Stimulated activated CD8-positive, alpha-beta memory T cell treated with anti-CD3 and anti-CD28 coated beads, Interleukin-7, amount 100 ng/mL, for 24 hours (primary cell): ENCODE measurements at regions not wholly inside any gene's neighbourhood (a gene's known extent, or its start where the extent isn't known, plus 50 kb on each side); places are given as distances from the start of the nearest gene placed in this dataset.

Source experiments
- DNase-seq: peaks from one replicate; pipeline ENCODE4 v3.0.0-alpha.2; 2020; ENCODE audit warnings: low read depth

GRCh38 chr4:129346734-129347133 is 250.8 kb downstream of the C4orf33 start:
- DNase-seq: no peak

GRCh38 chr4:129350834-129351721 is 255.1 kb downstream of the C4orf33 start:
- DNase-seq: no peak

- no peak for DNase-seq
Measured at GRCh38 chr4:129352480-129352879, 256.5 kb downstream of the C4orf33 start.

DNA sequence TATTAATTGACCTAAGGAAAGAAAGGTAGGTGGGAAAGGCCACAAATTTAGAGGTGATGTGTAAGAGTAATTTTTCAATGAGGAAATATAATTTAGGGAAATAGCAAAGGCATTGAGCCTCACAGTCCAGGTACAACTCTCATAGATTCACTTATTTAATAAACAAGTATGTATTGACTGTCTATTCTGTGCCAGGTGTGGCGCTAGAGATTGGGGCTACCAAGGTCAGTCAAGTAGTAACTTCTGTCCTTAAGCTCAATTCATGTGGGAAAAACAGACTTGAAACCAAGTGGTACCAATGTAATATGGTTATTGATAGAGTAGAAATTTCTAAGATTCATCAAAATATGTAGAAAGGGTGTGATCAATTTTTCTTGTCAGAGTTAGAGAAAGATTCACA is 257.5 kb downstream of the C4orf33 start:
- no peak for DNase-seq

GRCh38 chr4:129355031-129355430 is 259.1 kb downstream of the C4orf33 start:
- DNase-seq: no peak

DNA sequence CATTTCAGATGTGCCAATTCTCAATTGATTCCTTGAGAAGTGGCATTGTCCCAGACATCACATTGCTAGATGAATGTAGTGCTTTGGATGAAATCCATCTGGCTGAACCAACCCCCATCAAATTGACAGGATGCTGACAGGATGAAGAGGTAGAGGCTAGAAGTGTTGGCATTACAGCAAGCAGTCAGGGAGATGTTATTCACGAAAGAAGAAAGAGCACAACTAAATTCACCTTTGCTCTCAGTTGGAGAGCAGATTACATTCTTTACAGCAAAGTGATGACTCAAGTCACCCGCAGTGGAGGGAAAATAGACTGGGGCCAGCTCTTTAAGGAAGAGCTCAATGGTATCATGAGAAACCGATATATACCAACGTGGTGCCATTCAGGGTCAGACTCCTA is 259.6 kb downstream of the C4orf33 start:
- no peak for DNase-seq

- no peak for DNase-seq
Measured at GRCh38 chr4:129358571-129358970, 262.6 kb downstream of the C4orf33 start.

- DNase-seq: no peak
Measured at GRCh38 chr4:129359461-129359860, 263.5 kb downstream of the C4orf33 start.

- DNase-seq: peak; percentile 5
Measured at GRCh38 chr4:129362691-129363274, 266.8 kb downstream of the C4orf33 start.

GRCh38 chr4:129364747-129365452 is 268.9 kb downstream of the C4orf33 start:
- DNase-seq: no peak

DNA sequence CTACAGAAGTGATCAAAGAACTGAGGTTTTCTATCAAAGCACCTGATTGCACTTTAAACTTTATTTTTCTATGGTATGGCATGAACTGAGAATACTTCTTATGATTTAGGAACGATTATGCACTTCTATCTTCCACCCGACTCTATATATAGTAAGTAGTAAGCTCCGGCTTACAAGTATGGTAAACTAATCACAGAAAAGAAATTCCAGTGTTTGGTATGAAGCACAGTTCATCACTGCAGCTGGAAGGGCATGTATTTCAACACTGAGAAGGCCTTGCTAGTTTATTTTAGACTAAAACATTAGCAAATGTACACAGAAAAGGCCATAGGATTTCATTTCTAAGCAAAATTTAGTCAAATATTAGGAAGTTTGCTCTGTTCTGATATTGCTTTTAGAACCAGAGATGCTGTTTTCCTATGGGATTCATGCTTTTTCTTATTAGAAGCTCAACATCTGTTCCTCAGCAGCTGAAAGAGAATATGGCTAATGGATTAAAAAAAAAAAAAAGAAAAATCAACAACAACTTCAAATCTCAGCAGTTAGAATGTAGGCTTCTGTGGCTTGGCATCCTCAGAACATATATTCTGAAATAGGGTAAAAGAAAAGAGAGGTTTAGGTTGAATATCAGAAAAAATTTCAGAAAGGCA is 273.5 kb downstream of the C4orf33 start:
- no peak for DNase-seq

- no peak for DNase-seq
Measured at GRCh38 chr4:129371065-129371464, 275.1 kb downstream of the C4orf33 start.

GRCh38 chr4:129371926-129372325 is 276.0 kb downstream of the C4orf33 start:
- DNase-seq: no peak

DNA sequence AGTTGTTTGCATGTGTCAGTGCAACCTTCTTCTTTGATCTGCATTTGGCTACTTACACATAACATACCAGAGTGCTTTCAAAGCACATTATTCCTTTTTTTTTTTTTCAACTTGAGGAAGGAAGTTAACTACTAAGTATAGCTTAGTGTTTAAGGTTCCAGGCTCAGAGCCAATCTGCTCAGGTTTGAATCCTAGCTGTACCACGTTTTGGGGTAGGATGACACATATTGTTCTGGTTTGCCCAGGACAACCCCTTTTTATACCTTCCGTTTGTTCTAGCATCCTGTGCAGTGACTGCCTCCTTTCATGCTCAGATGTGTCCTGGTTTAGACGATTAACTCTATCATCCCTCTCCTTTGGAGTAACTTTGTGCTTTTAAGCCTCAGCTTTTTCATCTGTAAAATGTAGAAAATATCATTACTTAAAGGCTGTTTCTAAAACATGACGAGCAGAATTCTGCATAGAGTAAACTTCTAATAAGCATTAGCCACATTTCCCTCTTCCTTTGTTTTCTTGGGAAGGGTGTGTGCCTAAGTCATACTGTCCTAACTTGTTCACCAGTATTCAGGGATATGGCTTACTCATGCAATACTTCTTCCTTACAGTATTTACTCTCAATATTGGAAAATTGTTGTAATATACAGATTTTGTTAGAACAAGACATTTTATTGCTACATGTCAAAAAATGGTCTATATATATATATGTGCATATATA is 281.3 kb downstream of the C4orf33 start:
- no peak for DNase-seq

- no peak for DNase-seq
Measured at GRCh38 chr4:129378364-129378763, 282.4 kb downstream of the C4orf33 start.

- DNase-seq: no peak
Measured at GRCh38 chr4:129379429-129379828, 283.5 kb downstream of the C4orf33 start.

DNA sequence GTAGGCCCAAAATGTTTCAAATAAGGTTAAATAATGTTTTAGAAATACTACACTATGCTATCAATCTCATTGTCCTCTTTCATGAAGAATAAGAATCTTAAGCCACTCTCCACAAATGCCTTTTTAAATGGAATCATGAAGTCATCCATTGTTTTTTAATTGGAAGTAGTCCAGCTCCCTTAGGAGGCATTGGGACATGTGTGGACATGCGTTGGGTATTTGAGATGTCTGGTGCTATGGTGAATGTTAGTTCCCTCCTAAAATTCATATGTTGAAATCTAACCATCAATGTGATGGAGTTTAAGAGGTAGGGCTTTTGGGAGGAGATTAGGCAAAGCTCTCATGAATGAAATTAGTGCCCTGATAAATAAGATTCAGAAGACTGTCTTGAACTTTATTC is 289.0 kb downstream of the C4orf33 start:
- DNase-seq: no peak

GRCh38 chr4:129387666-129388065 is 291.7 kb downstream of the C4orf33 start:
- DNase-seq: no peak

DNA sequence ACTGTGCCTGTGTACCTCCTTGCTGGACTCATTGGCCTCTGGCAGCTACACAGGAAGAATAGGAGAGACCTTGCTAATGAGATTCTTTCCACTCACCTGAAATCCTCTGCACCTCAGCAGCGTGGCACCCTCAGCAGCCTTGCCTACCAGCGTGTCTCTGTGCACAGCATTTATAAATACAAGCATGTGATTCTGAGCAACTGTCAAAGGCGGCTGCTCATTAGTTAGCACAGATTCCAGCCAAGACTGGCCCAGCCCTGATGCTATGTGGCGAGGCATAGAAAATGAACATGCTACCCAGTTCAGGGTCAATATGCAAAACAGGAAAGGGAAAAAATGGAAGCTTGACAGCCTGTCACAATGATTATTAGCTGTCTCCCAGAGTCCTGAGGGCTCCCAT is 298.0 kb downstream of the C4orf33 start:
- no peak for DNase-seq

DNA sequence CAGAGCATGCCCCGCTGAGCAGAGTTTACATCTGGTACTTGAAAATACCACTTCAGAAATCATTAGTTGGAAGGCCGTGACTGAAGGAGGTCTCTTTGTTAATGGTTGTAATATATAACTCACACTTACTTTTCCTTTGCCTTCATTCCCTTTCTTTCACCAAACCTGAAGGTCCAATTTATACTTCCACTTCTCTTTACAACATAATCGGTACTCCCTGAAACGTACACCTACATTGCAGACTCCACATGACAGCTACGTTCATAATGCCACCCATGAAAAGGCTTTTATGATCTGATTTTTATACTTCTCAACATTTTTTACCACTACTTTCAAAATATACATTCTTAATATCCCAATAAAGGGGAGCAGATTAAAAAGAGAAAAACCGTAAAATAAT is 298.7 kb downstream of the C4orf33 start:
- DNase-seq: no peak

GRCh38 chr4:129403848-129404247 is 307.9 kb downstream of the C4orf33 start:
- DNase-seq: no peak

DNA sequence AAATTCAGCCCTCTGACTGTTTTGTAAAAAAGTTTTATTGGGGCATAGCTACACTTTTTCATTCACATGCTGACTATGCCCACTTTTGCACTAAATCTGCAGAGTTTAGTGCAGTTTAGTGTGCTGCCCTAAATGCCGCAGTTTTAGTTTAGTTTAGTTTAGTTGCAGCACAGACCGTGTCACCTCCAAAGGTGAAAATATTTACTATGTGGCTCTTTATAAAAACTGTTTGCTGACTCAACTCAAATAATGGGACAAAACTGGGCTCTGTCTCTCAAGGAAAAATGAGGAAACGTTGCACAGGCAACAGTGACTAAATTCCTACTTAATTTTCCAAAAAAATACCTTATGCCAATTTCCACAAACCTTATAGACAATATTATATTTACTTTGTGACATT is 314.2 kb downstream of the C4orf33 start:
- DNase-seq: no peak
